ENCODE measurements at regions not wholly inside any gene's neighbourhood (a gene's known extent, or its start where the extent isn't known, plus 50 kb on each side); places are given as distances from the start of the nearest gene placed in this dataset.

DNA sequence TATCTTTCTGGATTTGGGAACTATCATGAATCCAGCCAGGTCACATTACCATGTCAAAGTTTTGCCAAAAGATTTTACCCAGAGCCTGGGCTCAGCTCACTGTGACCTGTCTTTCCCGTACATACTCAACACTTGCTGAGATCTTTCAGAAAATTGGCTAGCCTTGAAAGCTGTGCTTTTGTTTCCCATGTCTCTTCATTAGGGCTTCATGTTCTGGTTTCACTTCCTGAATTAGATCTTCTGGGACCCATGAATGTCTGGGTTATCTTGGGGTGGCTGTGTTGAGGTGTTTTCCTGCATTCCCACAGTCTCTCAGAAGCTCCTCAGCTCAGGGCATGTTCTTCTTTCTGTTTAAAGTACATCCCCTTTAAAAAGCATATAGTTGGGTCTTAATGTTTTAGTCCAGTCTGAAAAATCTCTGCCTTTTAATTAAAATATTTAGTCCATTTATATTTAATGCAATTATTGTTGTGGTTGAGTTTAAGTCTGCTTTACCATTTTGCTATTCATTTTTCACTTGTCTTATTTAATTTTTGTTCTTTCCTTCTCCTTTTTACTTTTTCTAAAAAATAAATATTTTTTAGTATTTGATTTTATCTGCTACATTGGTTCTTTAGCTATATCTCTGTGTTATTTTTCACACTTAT, 242.7 kb downstream of the VRK1 start:
- H3K4me1 ChIP-seq (ENCODE audit: control insufficient read depth in 1 of 2, insufficient read depth in 2 of 2, low read depth in 1 of 2, low read length in 1 of 2) = no peaks in the 10 kb centered on the region; a peak in 1 of 4 replicates
- H2AFZ ChIP-seq (ENCODE audit: low read depth) = no peak overlapping the region
- H3K36me3 ChIP-seq (replicated peaks in 1 of 2; ENCODE audit: control insufficient read depth in 1 of 2, insufficient read depth in 2 of 2, low read length in 1 of 2) = no peaks in the 10 kb centered on the region
- H3K9me2 ChIP-seq = 0 out of 2 replicates have a peak, but pooled peaks cover 2% of the 10 kb centered on the region
- H3K27ac ChIP-seq (ENCODE audit: low read depth in 2 of 2, low read length in 1 of 2) = no peak overlapping the region
- no peak overlapping the region for H3K4me2 ChIP-seq
- no peak overlapping the region for H3K4me3 ChIP-seq (ENCODE audit: low read depth in 2 of 2, low read length in 1 of 2)
- no peak overlapping the region for H3K9ac ChIP-seq
- H3K9me3 ChIP-seq = 0 out of 2 replicates have a peak, but pooled peaks cover 7% of the 10 kb centered on the region
- no peaks in the 10 kb centered on the region for H4K20me1 ChIP-seq (ENCODE audit: insufficient read depth)
- no peak for TF ChIP-seq RXRA (IDR thresholded peaks at IDR 0.05; ENCODE audit: borderline replicate concordance, low read depth)
- no peak for TF ChIP-seq USF1 (IDR thresholded peaks at IDR 0.05; ENCODE audit: borderline replicate concordance, low read depth)
- no peak for TF ChIP-seq CHD2 (IDR thresholded peaks at IDR 0.05; ENCODE audit: low read length, partially characterized antibody)
- no peak for TF ChIP-seq GATA2 (CRISPR knock-in tag; IDR thresholded peaks at IDR 0.05)
- no peak for TF ChIP-seq SIN3A (IDR thresholded peaks at IDR 0.05; ENCODE audit: borderline replicate concordance, low read depth, low read length)
- no peak for TF ChIP-seq NFIC (IDR thresholded peaks at IDR 0.05; ENCODE audit: borderline replicate concordance)
- no peak for TF ChIP-seq EP300 (IDR thresholded peaks at IDR 0.05; ENCODE audit: borderline replicate concordance in 1 of 2, low read depth in 1 of 2, low read length in 1 of 2)
- TF ChIP-seq IRF3 (IDR thresholded peaks at IDR 0.05; ENCODE audit: low read depth, low read length) = no peak
- no peak for TF ChIP-seq FOXJ3 (CRISPR knock-in tag; IDR thresholded peaks at IDR 0.05)
- TF ChIP-seq ELF1 (IDR thresholded peaks at IDR 0.05) = no peak
- TF ChIP-seq RCOR1 (IDR thresholded peaks at IDR 0.05; ENCODE audit: low read length) = no peak
- no peak for TF ChIP-seq NRF1 (IDR thresholded peaks at IDR 0.05; ENCODE audit: low read depth, low read length)
- TF ChIP-seq FOXM1 (IDR thresholded peaks at IDR 0.05; ENCODE audit: low read depth) = no peak
- no peak for TF ChIP-seq SMC3 (IDR thresholded peaks at IDR 0.05; ENCODE audit: low read depth, low read length)
- no peak for DNase-seq
- H3K27me3 ChIP-seq (ENCODE audit: insufficient read depth) = no peaks in the 10 kb centered on the region
- 15% methylated on average over 1 of the region's 1 CpG for WGBS (ENCODE audit: low lambda C conversion rate)
- no peaks in the 10 kb centered on the region for H3F3A ChIP-seq (replicated peaks; ENCODE audit: insufficient read depth)
- CTCF ChIA-PET = no interaction called here
- H3K79me2 ChIP-seq (ENCODE audit: insufficient read depth) = no peaks in the 10 kb centered on the region
- POLR2A ChIA-PET = no interaction called here

GRCh38 chr14:97046967-97047366, 249.8 kb downstream of the VRK1 start:
- no peaks in the 10 kb centered on the region for H3F3A ChIP-seq (replicated peaks; ENCODE audit: insufficient read depth)
- no peaks in the 10 kb centered on the region for H4K20me1 ChIP-seq (ENCODE audit: insufficient read depth)
- no peak overlapping the region for H3K4me2 ChIP-seq
- no peak for DNase-seq
- no peak overlapping the region for H3K4me3 ChIP-seq (ENCODE audit: low read depth in 2 of 2, low read length in 1 of 2)
- H3K27me3 ChIP-seq (ENCODE audit: insufficient read depth) = no peaks in the 10 kb centered on the region
- CTCF ChIA-PET = interaction anchor here (1.4 kb wide), 1 partner anchor 21 kb away, joined by 4 read pairs; no protein-coding TSS in a partner anchor
- no peaks in the 10 kb centered on the region for H3K79me2 ChIP-seq (ENCODE audit: insufficient read depth)
- no peak overlapping the region for H3K27ac ChIP-seq (ENCODE audit: low read depth in 2 of 2, low read length in 1 of 2)
- 66% methylated on average over 7 of the region's 7 CpGs for WGBS (ENCODE audit: low lambda C conversion rate)
- H3K36me3 ChIP-seq (replicated peaks in 1 of 2; ENCODE audit: control insufficient read depth in 1 of 2, insufficient read depth in 2 of 2, low read length in 1 of 2) = no peaks in the 10 kb centered on the region
- H3K9me3 ChIP-seq = no peaks in the 10 kb centered on the region
- POLR2A ChIA-PET = no interaction called here
- TF ChIP-seq TEAD4 (IDR thresholded peaks at IDR 0.05; ENCODE audit: borderline replicate concordance, insufficient read depth) (no peak), CHD2 (IDR thresholded peaks at IDR 0.05; ENCODE audit: low read length, partially characterized antibody) (no peak), TCF12 (IDR thresholded peaks at IDR 0.05) (no peak), JUND (IDR thresholded peaks at IDR 0.05) (no peak), GATA2 (CRISPR knock-in tag; IDR thresholded peaks at IDR 0.05) (no peak), MXI1 (IDR thresholded peaks at IDR 0.05; ENCODE audit: low read depth, low read length) (no peak), IRF3 (IDR thresholded peaks at IDR 0.05; ENCODE audit: low read depth, low read length) (no peak), ELF1 (IDR thresholded peaks at IDR 0.05) (no peak)
- no peaks in the 10 kb centered on the region for H3K4me1 ChIP-seq (ENCODE audit: control insufficient read depth in 1 of 2, insufficient read depth in 2 of 2, low read depth in 1 of 2, low read length in 1 of 2)
- H3K9ac ChIP-seq = no peak overlapping the region
- H2AFZ ChIP-seq (ENCODE audit: low read depth) = no peak overlapping the region
- no peaks in the 10 kb centered on the region for H3K9me2 ChIP-seq

Measured in SK-N-SH (cell line).